GM11168 (cell line): ENCODE measurements at regions not wholly inside any gene's neighbourhood (a gene's known extent, or its start where the extent isn't known, plus 50 kb on each side); places are given as distances from the start of the nearest gene placed in this dataset.
"Not testable (repeated sequence)": the region's sequence is repeated elsewhere in the genome, so short reads cannot be mapped to it uniquely, and the experiment has no call there.

Experiments used
- in situ Hi-C: fragments of 300-500 bp; cut with MboI; formaldehyde crosslinking; loops from one replicate; pipeline ENCODE4 v1.12.0; 2022; ENCODE audit warnings: low sequenced_read_pairs; ENCODE audit not compliant: unreplicated experiment

DNA sequence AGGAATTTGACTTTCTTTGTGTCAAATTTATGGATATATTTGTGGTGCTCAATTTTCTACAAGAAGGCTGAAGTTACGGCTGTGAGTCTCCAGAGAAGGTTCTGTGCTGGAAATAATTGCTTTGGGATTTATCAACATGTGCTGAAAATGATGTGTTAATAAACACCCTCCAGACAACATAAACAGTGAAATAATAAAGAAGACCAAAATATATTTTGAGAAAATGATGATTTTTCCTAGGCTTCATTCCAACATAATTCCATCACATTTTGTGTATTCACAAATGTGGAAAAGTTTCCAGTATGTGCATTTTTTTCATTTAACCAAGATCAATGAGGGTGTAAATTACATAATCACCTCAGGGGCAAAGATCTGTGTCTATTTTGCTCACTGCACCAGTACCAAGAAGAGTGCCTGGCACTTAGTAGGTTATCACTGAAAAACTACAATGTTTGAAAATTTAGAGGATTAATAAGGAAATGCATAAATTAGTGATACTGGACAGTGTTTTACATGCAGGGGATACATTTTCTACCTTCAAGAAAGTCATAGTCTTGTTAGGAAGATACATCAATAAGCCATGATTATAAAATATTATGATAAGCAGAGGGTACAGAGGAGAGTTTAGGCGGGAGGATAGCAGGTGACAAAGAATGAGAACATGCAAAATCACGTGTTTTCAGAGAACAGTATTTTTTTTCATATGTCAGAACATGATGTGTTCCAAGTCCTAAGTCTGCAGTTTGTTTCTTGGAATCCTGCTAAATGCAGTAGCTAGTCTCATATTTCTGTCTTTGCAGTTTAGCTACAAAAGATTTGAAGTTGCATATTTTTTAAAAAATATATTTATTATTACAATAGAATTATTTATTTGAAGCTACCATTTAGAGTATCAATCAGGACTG, 127.6 kb upstream of the DLGAP1 start:
- in situ Hi-C loops, result no loop called here

DNA sequence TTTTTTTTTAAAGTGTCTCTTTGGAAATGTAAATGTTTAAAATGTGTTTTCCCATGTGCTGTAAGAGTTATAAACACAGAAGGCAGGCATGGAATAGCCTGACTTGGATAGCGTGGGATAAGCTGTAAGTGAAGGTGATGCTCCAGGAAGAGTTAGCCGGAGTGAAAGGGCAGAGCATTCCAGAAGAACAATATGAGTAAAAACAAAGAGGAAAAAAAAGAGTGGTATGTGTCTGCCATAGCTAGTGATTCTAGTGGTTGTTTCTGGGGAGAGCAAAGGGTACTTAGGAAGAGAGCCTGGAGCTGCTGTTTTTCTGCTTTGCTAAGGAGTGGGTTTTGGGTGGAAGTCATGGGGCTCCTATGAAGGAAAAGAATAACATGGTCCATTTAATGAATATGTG, 126.9 kb upstream of the DLGAP1 start:
- in situ Hi-C loops, result no loop called here

DNA sequence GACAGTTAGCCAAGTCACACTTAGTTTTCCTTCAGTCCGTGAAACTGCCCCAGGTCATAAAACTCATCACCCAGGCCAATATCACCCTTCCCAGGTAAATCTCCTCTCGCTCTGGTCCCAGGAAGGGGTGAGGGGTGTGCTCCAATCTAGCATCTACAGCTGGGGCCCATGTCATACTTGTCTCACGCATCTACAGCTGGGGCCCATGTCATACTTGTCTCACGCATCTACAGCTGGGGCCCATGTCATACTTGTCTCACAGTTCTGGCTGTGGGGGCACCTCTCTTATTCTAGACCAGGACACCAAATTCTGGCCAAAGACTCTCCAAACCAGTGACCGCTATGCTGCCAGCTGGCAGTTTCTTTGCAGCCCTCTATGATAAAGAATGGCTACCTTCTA, 123.3 kb upstream of the DLGAP1 start:
- in situ Hi-C loops, result no loop called here

DNA sequence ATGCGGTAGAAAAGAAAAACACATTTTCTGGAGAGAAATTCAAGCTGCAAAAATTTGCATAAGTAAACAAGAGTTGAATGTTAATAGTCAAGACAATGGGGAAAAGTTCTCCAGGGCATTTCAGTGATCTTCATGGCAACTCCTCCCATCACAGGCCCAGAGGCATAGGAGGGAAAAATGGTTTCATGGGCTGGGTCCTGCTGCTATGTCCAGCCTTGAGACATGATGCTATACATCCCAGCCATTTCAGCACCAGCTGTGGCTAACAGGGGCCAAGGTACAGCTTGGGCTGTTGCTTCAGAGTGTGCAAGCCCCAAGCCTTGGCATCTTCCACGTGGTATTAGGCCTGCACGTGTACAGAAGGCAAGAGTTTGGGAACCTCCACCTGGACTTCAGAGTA, 118.6 kb upstream of the DLGAP1 start:
- in situ Hi-C loops, result no loop called here

DNA sequence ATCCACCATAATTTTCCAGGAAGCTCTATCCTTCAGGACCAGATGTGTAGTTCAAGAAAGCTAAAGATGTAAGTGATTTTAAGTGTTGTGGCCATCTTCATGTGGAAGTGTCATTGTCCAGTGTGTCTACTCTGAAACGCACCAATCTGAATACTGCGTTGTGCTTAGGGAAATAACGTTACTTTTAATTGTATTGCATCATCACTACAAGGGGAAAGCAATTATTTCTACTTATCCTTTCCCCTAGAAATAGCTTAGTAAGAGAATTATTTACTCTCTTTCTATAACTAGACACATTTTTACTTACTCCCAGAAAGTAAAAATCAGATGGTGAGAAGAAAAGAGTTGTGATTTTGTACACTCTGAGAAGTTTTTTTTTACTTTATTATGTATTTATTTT, 102.4 kb upstream of the DLGAP1 start:
- in situ Hi-C loops, result no loop called here

DNA sequence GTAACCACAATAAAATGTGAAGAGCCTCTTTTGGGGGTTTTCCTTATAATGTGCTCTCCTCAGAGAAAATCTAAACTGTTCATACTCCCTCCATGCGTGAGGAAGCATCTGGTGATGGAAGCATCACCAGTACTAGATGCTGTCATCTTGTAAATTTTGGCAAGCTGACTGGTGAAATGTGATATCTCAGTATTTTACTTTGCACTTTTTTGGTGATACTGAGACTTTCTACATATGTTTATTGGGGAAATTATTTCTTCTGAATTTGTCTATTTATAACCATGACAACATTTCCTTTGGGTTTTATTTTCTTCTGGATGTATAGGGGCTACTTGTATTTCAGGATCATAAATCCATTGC, 95.9 kb upstream of the DLGAP1 start:
- in situ Hi-C loops, result no loop called here

DNA sequence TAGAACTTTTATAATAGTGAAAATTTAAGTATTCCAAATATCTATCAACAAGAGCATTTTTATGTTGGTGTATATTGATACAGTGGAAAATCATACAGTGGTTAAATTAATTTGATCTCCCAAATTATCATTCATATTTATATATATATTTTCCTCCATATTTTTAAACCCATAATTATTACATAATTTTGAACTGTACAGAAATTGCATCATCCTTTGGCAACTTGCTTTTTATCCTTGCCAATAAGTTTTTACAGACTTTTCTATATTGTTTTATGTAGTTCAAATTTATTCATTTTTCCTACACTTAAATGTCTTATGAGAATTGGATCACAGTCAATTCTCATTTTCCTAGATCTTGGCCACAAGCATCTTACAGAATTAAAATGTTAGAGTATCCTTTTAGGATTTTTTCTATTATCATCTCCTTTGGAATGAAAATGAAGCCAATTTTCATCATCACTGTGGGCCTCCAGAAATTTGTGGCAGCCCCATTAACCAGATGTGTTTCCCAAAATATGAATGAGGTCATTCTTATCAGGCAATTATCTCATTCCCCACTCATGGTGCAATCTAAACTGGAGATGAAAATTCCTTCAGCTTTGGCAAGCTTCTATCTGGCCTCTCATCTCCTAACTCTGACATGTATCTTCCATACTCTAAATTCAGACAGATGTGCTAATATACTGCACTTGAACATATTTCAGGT, 94.2 kb upstream of the DLGAP1 start:
- in situ Hi-C loops, result no loop called here

DNA sequence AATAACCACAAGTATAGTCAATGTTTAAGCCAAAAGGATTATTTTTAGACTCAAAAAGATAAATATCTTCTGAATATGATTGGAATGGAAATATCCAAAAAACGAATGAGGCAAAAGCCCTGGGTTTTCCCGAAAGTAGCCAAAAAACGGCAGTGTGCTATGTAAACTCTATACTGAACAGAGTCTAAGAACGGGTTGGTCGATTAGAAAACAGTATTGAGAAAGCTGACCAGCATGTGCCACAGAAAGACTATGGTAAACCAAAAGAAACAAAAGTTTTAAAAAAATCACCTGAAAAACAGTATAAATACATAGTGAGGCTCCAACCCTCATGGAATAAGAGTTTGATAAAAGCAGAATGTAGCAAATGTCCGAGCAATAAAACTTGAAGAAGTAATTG, 92.0 kb upstream of the DLGAP1 start:
- in situ Hi-C loops, result no loop called here

DNA sequence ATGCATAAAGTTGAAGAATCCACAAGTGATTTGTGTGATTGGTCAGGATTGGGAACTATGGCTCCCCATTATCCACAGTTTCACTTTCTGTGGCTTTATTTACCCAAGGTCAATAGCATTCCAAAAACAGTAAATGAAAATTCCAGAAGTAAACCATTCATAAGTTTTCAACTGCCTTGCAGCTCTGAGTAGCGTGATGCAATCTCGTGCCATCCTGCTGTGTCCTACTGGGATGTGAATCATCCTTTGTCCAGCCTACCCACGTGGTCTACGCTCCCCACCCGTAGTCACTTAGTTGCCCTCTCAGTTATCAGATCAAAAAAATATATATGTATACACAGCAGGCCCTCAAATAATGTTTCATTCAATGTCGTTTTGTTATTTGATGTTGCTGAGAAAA, 89.0 kb upstream of the DLGAP1 start:
- in situ Hi-C loops, result no loop called here

DNA sequence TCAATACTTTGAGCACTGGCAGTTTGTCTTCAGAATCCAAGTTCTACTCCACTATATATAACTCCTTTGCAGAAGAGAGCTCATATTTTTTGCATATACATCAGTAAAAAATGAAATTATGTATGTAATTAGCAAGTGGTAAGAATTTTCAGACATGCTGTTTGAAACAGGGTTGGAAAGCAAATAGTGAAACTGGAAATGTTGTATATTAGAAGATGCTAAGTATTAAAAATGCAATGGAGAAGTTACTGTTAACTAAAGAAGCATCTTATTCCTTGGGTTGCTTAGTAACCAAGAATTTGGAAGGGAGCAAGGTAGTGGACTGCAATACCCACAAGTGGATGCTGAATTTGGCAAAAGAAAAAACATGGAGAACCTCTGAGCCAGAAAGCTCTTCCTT, 88.6 kb upstream of the DLGAP1 start:
- in situ Hi-C loops, result no loop called here

DNA sequence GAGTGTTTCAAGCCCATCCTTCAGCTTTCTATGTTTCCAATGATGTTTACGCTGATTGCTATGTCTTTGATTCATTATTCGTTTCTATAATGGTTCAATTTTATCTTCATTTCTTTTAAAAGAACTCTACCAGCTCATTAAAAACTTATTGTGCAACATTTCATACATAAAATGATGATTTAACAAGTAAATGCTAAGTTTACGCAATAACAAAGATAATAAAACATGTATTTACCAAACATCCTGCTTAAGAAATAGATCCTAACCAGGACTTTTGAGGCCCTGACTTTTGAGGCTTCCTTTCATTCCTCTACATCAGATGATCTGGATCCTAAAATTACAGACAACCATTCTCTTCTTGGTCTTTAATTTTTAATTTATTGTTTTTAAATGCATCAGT, 86.5 kb upstream of the DLGAP1 start:
- in situ Hi-C loops, result no loop called here

DNA sequence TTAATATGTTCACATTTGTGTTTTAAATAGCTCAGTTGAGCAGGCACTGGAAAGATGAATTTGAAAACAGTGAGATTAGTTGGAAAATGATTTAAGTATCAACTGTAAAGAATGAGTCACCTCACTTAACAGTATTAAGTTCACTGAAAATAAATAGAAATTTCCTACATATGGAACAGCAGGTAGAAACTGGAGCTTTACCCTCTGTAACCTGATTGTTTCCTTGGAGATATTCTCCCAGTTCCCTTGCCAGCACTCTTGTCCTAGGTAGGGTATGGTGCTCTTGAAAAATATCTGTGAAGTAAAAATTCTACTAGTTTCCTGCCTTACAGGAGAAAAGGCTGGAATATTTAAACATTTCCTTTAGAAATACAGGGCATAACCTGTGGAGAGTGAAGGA, 81.3 kb upstream of the DLGAP1 start:
- in situ Hi-C loops, result no loop called here

DNA sequence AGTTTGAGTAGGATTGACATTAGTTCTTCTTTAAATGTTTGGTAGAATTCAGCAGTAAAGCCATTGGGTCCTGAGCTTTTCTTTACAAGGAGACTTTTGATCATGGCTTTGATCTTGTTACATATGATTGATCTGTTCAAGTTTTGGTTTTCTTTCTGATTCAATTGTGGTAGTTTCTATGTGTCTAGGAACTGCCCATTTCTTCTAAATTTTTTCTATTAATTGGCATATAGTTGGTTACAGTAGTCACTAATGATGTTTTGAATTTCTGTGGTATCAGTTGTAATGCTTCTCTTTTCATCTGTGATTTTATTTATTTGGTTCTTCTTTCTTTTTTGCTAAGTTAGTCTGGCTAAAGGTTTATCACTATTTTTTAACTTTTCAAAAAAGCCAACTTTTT, 73.3 kb upstream of the DLGAP1 start:
- in situ Hi-C loops, result no loop called here

DNA sequence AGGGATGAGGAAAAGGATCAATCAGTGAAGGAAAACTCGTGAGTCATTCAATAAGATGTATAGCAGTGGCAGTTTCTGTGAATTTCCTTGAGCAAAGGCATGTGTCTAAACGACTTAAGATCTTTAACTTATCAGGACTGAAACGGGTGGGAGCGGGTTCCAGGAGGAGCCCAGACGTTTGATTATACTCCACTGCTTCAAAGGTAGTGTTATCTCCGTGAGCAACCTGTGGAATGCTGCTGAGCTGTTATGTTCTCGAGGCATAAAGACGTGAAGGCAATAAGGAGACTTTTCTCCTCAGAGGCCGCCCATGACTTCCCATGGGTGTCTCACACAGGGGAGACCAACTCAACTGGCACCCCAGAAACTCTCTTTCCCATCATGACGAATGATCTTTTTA, 72.7 kb upstream of the DLGAP1 start:
- in situ Hi-C loops, result not testable (repeated sequence)

DNA sequence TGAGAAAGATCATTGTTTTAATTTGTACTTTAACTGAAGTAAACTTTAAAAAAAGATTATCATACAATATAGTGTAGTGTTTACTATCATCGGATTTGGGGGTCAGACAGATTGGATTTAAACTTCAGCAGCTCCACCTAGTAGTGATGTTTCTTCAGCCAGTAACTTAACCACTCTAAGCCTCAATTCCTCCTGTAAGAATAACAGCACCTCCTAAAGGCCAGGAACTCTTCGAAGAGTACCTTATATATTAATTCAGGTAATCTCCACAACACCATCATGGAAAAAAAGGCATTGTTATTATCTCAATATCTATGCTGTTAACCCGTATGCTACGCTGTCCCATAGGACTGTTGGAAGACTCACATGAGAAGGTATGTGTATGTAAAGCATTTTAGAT, 69.0 kb upstream of the DLGAP1 start:
- in situ Hi-C loops, result no loop called here

DNA sequence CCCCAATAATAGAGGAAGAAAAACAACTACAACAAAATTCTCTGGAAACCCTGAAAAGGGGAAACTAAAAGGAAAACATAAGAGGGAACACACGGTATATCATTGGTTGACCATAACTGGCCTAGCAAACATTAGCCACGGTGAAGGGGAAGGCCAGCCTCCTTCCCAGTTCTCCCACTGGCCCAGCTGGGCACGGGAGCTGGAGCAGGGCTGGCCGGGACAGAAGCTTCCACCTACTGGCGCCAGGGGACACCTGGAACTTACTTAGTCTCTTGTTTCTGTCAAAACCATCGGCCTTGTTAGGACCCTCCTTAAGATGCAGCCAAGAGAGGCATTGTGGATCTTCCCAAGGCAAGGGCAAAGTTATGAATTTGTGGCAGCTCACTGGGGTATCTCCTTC, 56.1 kb upstream of the DLGAP1 start:
- in situ Hi-C loops, result no loop called here

DNA sequence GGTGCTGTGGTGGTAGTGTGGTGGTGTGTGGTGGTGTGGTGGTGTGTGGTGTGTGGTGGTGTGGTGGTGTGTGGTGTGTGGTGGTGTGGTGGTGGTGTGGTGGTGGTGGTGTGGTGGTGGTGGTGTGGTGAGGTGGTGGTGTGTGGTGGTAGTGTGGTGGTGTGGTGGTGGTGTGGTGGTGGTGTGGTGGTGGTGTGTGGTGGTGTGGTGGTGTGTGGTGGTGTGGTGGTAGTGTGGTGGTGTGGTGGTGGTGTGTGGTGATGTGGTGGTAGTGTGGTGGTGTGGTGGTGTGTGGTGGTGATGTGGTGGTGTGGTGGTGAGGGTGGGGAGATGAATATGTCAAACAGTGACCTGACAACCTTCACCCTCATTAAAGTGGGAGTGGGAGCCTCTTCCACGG, 55.6 kb upstream of the DLGAP1 start:
- in situ Hi-C loops, result no loop called here

DNA sequence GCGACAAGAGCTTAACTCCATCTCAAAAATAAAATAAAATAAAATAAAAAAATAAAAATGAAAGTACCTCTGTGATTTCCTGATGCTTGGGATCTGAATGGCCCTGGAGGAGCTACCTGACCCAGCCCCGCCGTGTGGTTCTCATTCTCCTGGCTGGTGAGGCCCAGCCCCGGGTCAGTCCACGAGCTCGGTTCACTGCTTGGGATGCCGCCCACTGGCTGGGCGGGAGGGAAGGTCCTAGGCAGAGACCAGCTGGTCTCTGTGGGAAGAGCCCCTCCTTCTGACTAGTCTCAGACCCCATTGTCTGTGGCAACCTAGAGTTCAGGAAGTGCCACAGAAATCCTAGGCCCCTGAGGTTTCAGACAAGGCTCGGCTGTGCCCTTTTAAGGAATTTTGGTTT, 55.1 kb upstream of the DLGAP1 start:
- in situ Hi-C loops, result no loop called here
